ENCODE measurements at regions not wholly inside any gene's neighbourhood (a gene's known extent, or its start where the extent isn't known, plus 50 kb on each side); places are given as distances from the start of the nearest gene placed in this dataset.
"Not testable (repeated sequence)": the region's sequence is repeated elsewhere in the genome, so short reads cannot be mapped to it uniquely, and the experiment has no call there.

- no peak for DNase-seq (ENCODE audit: low read depth in 2 of 2)
Measured at GRCh38 chr6:27158316-27158643, 89.2 kb upstream of the PRSS16 start.

DNA sequence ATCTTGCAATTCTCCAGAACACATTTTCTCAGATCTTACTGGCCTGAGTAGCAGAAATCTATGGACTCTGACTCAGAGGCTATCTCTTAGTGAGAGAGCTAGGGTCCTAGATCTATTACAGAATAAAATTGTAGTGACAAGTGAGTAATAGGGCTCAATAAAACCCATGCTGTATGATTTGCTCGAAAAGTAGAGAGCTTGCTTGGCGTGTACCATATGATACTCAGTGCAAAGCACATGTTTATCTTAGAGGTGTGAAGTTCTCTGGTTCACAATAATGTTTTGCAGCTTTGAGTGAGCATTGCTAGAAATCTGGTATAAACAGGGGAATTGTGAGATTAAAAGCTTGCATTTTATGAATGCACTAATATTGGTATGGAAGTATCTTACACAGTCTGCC is 87.8 kb upstream of the PRSS16 start:
- DNase-seq (ENCODE audit: low read depth in 2 of 2) = no peak

- DNase-seq (ENCODE audit: low read depth in 2 of 2) = no peak
Measured at GRCh38 chr6:27161115-27161514, 86.4 kb upstream of the PRSS16 start.

DNA sequence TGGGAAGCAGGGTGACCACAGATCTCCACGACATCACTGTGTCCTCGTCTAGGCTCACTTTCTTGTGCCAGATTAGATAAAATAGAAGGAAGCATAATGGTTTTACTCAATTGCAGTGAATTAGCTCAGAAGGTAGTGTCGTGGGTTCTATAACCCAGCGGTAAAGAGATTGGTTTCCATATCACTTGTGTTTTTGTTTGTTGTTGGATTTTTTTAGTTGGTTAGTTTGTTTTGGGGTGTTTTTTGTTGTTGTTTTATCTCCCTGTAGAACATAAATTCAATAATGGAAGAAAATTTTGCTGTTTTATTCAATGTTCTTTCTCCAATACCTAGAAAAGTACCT is 85.9 kb upstream of the PRSS16 start:
- no peak for DNase-seq (ENCODE audit: low read depth in 2 of 2)

DNA sequence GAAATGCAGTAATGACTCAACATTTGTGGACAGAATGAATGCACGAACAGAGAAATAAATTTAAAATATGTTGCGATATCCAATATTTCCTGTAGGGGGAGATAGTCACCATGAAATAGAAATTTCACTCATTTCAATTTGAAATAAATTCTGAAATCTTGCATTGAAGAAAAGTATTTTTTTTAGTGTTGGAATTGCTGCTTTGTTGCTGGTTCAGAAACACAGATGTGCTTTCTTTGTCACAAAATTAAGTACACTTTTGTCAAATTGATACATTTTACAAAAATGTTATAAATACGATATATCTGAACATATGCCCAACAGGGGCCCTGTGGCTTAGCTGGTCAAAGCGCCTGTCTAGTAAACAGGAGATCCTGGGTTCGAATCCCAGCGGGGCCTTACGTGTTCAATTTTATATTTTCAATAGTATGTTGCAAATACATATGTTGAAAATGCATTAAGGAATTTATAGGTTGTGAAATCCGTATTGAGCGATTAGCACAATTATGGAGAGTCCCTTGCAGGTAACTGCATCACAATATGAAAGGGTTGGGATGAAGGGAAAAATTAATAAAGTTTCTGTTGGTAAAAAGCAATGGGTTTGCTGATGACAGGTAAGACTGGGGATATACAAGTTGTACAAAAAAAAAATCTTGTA is 85.4 kb upstream of the PRSS16 start:
- DNase-seq (ENCODE audit: low read depth in 2 of 2) = peak in 1 of 2 experiments; percentile 37

DNA sequence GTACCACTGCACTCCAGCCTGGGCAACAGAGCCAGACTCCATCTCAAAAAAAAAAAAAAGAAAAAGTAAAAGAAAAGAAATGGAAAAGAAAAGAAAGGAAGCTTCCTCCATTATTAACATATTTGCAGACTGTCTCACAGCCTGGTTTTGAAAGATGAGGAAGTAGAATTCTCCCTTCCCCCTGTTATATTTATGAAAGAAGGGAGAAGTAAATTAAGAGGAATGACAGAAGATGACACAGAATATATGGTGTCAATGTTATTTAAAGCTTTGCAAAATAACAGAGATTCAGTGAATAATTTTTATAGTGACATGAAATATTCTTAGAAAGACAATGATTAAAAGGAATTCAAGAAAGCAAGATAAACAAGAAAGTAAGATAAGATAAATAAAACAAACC is 83.7 kb upstream of the PRSS16 start:
- DNase-seq (ENCODE audit: low read depth in 2 of 2) = no peak

DNA sequence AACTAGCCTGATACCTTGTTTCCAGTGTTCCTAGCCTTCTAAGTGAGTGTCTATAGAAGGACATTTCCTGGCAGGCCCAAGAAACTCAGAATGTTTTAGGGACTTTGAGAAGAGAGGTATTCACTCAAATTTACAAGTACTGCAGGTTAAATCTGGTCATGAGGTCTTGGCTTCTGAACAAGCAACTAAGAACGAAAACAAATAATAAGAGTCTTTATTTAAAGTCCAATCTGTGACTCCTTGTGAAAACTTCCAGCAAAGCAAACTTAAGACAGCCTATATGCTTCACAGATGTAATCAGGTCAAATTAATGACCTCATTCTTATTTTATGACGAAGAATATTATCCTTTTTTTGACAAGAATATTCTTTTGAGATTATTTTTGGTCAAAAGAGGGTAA is 79.4 kb upstream of the PRSS16 start:
- no peak for DNase-seq (ENCODE audit: low read depth in 2 of 2)

GRCh38 chr6:27168586-27169443 is 78.7 kb upstream of the PRSS16 start:
- peak in 1 of 2 experiments; percentile 36 for DNase-seq (ENCODE audit: low read depth in 2 of 2)

GRCh38 chr6:27172524-27173231 is 74.8 kb upstream of the PRSS16 start:
- DNase-seq (ENCODE audit: low read depth in 2 of 2) = not testable (repeated sequence)

DNA sequence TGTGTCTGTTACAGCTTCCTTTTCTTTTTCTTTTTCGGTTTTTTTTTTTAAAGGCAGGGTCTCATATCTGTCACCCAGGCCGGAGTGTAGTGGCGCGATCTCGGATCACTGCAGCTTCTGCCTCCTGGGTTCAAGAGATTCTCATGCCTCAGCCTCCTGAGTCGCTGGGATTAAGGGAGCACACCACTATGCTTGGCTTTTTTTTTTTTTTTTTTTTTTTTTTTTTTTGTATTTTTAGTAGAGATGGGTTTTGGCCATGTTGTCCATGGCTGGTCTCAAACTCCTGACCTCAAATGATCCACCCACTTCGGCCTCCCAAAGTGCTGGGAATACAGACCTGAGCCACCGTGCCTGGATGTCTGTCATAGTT is 74.3 kb upstream of the PRSS16 start:
- DNase-seq (ENCODE audit: low read depth in 2 of 2) = not testable (repeated sequence)

DNA sequence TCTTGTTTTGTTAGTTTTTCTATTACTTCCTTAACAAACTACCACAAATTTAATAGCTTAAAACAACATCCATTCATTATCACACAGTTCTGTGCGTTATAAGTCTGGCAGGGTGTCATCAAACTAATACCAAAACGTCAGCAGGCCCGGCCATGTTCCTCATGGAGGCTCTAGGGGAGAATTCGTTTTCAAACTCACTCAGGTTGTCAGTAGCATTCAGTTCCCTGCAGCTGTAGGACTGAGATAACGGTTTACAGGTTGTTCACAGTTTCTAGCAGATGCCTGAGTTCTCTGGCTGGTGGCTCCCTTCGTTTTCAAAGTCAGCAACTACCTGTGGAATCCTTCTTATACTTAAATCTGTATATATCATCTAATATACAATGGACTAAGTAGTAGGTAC is 72.5 kb upstream of the PRSS16 start:
- DNase-seq (ENCODE audit: low read depth in 2 of 2) = no peak

GRCh38 chr6:27176096-27176495 is 71.4 kb upstream of the PRSS16 start:
- DNase-seq (ENCODE audit: low read depth in 2 of 2) = no peak

- DNase-seq (ENCODE audit: low read depth in 2 of 2) = no peak
Measured at GRCh38 chr6:27176523-27177484, 70.7 kb upstream of the PRSS16 start.

GRCh38 chr6:27177485-27178406 is 69.8 kb upstream of the PRSS16 start:
- peak; percentile 80 to 87 for DNase-seq (ENCODE audit: low read depth in 2 of 2)

DNA sequence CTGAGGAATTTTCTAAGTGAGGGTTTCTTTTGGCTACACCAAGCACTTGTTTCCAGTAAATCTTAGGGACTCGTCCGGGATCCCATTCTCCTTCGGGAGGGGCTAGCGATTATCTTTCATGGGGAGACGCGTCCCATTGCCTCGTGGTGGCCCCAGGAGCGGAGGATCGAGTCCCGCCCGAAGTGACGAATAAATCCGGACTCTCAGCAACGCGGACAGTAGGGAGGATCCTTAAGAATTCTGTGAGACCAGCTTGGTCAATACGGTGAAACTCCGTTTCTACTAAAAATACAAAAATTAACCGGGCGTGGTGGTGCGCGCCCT is 69.1 kb upstream of the PRSS16 start:
- DNase-seq (ENCODE audit: low read depth in 2 of 2) = no peak

- no peak for DNase-seq (ENCODE audit: low read depth in 2 of 2)
Measured at GRCh38 chr6:27178860-27179259, 68.6 kb upstream of the PRSS16 start.

DNA sequence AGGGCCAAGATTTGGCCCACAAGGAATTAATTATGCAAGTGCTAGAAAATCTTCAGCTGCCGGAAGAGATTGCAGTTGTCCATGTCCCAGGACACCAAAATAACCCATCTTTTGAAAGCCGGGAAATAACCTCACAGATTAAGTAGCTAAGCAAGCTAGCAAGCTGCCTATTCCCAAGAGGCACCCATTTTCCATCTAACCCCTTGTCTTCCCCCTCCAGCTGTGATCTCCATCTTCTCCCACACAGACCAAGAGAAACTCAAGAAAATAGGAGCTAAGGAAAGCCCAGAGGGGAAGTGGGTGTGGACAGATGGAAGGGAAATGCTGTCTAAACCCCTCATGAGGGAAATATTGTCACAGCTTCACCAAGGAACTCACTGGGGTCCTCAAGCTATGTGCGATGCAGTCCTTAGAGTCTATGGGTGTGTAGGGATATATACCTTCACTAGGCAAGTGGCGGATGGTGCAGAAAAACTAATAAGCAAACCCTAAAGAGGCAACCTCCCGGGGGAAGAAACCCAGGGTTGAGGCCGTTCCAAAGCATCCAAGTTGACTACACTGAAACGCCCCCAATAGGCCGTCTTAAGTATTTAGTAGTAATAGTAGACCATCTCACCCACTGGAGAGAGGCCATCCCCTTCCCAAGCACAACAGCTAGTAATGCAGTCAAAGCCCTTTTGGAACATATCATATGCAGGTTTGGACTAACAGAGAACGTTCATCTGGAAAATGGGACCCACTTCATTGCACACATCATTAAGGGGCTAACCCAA is 64.3 kb upstream of the PRSS16 start:
- DNase-seq (ENCODE audit: low read depth in 2 of 2) = no peak

DNA sequence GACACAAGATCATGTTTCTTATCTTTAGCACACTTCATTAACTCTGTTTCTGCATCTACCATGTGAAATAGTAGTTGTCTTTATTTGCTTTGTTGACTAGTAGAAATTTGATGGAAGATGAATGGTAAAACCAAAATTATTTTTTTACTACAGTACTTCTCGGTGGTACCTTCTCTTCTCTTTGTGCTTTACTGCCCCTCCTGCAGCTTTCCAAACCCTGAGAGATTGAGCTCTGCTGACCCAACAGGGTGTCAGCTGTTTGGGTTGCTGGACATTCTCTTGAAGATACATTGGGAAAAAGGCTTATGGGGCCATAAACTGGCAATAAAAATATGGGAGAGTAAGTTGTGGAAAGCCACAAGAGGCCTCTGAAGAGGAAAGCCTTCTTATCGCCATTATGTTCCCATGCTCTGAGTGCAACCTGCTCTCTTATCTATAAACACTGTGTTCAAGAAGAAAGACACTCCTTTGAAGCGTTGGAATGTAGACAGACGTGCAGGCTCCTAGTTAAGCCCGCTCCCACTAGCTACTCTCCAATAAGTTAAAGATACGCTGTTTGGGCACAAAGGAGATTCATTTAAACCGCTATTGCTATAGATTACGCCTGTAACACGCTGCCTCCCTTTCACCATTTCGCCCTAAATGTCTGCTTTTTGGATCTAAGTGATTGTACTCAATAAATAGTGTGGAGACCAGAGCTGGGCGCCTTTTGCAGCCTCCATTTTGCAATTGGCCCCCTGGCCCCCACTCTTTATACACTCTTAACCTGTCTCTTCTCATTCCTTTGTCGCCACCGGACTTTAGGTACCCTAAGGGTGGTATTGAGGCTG is 60.1 kb upstream of the PRSS16 start:
- DNase-seq (ENCODE audit: low read depth in 2 of 2) = no peak

Data from fibroblast of skin of left biceps (primary cell).